NCI-H187 treated with DMSO at 0.1 percent for 48 hours (cell line): ENCODE measurements at regions not wholly inside any gene's neighbourhood (a gene's known extent, or its start where the extent isn't known, plus 50 kb on each side); places are given as distances from the start of the nearest gene placed in this dataset.

Experiments
- DNase-seq: peaks from one replicate; lab custom pipeline; 2025; lab: John Stamatoyannopoulos, UW

DNA sequence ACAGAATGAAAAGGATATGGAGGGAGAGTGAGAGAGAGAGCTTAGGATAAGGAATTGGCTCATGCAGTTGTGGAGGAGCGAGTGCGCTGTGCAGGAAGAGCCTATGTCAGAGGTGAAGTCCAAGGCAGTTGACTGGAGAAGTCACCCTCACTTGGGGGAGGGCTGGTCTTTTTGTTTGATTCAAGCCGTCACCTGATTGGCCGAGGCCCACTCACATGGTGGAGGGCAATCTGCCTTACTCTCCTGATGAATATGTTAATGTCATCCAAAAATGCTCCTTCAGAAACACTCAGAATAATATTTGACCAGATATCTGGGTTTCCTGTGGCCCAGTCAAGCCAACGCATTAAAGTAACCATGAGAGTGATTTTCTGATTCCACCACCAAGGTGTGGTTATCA lies 131.7 kb downstream of the KATNIP start:
- no peak for DNase-seq

DNA sequence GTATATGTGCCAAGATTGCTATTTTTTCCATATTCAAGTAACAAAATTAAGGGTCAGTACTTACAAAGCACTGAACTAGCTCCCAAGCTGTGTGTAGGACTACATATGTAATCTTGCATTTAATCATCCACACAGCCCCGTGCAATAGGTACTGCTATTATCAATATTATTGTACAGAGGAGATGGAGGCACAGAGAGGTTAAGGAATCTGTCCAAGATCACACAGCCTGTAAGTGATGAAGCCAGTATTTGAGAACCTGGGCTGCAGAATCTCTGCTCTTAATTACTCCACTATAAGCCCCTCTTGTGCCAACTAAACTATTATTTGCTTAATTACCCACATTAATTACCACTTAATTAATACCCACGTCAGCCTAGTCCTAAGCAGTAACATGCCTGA lies 134.1 kb downstream of the KATNIP start:
- DNase-seq, result no peak

DNA sequence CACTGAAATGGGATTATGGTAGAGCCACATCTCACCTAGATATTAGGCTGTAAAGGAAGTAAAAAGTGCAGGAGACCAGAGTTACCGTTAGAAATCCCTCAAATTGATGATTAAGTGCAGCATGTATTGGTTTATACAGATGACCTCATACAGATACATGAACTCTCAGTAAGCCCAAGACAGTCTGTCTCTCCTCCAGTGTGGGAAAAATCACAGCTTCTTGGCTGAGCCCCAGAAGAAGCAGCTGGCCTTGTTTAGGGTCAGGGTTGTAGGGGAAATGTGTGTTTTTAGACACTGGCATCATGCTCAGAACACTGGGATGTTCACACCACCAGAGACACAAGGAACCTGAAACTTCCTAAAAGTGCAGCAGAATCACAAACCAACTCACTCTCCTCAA lies 135.9 kb downstream of the KATNIP start:
- DNase-seq, result no peak

DNA sequence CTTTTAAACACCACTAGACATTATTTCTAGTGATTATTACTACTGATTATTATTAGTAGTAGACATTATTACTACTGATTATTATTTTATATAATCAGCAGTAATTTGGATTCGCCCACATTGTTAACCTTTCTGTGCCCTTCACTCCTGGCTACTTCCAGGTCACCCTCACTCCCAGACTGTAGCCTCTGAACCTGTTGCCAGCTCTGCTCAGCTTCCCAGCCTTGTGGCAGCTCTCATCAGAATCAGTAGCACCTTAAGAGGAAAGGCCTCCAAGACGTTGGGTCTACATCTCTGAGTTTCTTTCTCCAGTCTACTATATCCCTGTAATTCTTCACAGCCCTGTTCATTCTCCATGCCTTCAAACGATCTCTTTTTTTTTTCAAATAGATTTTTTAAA lies 137.0 kb downstream of the KATNIP start:
- DNase-seq, result no peak

DNA sequence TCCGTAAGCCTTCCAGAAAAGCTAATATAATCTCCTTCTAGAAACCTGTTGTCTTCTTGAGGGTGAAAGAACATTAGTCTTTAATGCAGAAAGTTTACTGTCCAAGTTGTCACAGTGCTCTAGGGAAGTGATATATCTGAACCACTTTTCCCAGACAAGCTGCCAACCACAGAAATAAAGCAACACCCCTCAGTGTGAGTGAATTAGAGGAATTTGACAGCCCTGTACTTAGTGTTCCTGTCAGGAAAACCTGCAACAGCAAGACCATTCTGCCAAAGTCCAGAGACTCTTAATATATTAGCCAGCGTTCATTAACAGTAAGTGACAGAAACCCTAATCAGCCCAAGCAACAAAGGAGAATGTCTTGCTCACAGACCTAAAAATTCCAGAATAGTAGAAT lies 137.7 kb downstream of the KATNIP start:
- no peak for DNase-seq

DNA sequence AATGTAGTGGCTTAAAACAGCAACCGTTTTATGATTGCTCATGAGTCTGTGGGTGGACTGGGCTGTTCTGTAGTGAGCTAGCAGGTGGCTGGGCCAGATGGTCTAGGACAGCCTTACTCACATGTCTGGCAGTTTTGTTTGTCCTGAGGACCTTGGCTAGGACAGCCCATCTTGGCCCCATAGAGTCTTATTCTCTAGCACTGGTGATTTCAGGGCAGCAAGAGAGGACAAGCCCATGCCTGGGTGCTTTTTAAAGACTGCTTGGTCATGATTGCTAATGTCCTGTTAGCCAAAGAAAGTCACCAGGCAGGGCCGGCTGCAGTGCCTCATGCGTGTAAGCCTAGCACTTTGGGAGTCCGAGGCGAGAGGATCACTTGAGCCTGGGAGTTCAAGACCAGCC lies 139.8 kb downstream of the KATNIP start:
- DNase-seq, result no peak

DNA sequence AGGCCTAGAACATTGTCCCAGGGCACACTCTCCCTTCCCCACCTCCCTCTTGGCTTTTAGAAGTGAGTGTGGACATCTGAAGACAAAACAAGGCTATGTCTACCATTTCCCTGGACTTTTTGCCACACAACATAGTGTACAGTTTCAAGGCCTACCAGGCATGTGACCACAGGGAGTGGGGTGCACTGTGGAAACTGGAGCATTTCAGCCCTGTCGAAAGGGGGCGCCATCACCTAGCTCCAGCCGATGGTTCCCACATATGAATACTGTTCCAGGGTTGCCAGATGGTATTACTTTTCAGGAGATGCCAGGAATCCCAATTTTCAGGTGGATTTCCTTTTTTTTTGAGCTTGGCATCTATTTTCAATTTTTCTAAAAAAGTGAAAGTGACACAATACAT lies 140.7 kb downstream of the KATNIP start:
- no peak for DNase-seq

DNA sequence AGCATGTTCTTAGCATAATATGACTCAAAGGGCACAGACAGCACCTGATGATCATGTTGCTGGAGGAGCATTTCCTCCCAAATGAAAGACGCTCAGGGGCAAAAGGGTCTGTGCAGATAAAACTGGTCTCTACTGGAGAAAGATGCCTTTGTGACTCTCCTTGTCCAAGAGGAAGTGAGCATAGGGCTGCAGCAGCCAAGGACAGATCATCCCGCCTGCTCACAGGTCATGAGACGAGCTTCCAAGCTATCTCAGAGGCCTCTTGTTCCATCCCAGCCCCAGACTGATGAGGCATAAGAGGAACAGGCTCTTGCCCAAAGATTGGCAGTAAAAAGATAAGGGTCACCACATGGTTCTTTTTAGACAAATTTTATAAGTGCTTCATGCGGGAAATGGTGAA lies 141.8 kb downstream of the KATNIP start:
- DNase-seq, result no peak

DNA sequence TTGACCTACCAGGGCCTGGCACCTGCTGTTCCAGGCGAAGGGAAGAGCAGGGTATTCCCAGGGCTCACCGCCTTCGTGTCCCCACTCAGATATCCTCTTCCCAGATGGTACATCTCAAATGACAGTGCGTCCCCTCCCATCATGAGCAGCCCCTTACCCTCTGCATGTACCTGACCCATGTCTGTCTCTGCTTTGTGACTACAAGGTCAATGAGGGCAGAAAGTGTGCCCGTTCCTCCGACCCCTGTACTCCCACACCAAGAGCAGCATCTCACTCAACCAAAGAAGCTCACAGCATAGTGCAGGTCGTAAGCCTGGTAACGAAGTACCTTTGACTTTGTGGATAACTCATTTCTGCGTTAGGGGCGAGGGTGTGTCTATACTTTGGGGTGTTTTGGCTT lies 142.6 kb downstream of the KATNIP start:
- no peak for DNase-seq

DNA sequence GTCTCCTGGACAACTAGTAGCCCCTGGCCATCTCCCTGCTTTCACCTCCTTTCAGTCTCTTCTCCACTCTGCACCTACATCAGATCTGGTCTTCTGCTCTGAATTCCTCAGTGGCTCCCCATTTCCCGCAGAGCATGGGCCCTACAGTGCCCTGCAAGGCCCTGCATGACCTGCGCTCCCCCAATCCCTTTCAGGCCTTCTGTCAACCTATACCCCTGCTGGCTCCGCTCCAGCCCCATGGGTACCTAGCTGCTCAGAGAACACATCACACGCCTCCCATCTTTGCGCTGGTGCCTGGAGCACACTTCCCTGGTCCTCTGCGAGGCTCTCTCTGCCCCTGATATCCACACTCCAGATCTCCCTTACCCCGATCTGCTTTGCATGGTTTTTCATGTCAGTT lies 145.2 kb downstream of the KATNIP start:
- DNase-seq, result no peak

DNA sequence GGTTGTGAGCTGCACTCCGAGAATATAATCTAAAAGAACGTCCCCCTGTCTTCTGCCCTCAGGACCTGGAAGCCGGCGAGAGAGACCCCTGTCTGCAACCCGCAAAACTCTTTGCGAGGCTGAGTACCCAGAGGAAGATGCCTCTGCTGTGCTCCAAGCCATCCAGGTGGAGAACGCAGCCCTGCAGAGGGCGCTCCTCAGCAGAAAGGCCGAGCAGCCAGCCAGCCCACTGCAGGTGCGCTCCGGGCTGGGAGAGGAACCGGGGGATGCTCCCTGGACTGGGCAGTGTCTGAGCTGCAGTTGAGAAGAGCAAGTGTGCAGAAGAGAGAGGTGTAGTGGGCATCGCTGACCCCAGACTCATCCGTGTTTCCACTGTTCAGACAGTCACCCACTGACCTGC lies 148.3 kb downstream of the KATNIP start:
- DNase-seq, result no peak

DNA sequence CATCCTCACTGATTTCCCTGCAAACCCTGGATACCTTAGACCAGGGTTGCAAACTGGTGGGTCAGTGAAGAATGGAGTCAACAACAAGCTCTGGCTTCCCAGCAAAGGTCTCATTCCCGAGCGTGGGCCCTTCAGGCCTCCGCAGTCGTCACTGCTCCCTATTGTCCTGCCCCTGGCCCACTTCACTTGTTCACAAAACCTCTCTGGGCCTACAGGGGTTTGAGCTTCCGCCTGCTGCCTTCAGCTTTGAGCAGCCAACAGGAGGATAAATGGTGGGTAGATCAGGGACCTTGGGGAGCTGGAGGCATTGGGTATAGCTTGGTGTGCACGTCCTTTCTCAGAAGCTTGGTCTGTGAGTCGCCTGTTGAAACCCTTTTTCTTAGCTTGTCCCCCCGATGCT lies 148.8 kb downstream of the KATNIP start:
- DNase-seq, result no peak

DNA sequence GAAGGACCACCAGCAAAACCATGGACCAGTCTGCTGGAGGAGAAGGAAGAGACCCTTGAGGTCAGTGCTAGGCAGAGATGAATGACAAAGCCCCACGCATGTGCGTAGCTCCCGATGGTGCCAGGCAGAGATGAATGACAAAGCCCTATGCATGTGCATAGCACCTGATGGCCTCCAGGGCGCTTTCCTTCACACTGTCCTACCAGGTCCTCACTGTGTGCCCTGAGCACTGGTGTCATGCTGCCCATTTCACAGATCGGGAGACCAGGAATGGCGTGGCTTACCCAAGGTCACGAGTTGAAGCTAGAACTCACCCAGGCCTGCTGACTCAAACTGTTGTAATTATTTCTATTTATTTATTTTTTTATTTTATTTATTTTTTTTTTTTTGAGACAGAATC lies 149.6 kb downstream of the KATNIP start:
- no peak for DNase-seq

DNA sequence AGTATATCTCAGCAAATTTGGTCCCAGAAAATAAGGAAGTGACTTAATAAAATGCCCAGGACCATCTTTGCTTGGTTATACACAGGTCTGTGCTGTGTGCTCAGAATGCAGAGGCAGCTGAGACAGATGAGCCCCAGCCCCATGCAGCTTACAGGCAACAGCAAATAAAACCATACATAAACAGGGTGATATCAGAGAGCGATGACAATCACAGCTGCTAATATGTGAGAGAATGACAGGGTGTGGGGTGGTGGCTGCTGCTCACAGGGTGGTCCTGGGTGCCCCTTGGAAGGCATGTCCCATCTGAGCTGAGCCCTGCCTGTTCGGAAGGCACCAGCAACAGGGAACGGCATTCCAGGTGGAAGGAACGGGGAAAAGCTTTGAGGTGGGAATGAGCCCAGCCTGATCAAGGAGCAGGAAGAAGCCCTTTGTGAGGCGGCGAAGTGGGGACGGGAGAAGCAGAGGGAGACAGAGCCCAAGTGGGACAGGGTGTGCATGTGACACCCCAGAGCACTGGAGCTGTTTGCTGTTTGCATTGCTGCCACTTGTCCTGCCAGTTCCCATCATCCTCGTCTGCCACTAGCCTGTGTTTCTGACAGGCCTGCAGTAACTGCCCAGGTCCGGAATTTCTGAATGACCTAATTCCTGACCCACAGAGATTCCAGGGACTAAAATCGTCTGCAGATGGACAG lies 150.5 kb downstream of the KATNIP start:
- DNase-seq, result no peak

DNA sequence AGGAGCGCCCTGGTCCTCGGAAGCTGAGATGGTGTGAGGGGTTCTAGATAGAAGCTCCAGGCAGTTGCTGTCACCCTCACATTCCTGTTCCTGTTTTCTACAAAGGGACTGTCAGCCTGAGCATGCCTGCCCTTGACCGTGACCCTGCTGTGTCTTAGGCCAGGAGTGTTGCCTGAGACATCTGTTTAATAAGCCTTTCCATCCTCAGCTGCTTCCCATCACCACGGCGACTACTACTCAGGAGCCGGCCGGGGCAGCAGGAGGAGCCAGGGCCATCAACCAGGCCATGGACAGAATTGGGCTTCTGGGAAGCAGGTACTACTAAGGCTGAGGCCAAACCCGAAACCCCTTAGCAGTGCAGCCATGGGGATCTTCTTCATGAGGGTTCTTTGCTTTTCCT lies 151.4 kb downstream of the KATNIP start:
- no peak for DNase-seq

DNA sequence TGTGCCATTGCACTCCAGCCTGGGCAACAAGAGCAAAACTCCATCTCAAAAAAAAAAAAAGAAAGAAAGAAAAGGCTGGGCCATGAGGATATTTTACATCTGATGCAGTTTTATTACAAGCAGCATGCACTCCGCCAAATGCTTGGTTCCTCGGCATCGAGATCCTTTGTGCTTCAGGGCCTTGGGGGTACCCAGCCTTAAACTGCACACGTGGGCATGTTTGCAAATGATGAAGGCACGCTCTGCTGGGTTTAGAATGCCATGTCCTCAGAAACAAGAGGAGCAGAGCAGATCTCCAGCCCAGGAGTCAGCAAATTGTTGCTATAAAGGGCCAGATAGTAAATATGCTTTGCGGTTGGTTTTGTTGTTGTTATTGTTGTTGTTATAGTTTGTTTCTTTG lies 153.2 kb downstream of the KATNIP start:
- no peak for DNase-seq

DNA sequence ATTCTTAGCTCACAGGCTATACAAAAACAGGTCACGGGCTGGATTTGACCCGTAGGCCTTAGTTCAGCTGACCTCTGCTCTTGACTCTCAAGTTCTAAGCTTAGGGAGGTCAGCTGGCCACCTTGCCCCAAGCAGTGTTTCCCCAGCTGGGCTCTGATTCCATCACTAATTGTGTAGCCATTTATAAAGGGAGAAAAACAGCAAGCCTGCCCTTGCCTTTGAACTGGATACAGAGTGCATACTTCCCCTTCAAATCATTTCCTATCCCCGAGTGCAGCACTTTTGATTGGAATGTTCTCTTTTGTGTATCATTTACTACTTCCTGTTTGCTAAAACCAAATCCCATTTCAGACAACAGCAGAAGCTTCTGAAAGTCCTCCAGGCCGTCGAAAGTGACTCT lies 153.6 kb downstream of the KATNIP start:
- DNase-seq, result no peak

DNA sequence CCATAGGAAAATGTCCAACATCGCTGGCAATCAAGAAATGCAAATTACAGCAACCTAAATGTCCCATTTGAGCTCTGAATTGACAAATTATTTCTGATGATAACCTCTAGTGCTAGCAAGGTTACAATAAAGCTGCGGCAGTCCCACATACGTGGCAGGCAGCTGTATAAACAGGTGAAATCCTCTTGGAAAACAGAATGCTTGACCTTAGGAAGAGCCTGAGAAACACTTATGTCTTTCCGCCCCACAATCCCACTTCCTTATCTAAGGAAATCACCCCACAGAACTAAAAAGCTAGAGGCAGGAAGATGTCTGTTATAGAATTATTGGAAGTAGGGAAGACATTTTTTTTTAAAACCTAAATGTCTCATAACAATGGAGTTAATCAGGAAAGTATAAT lies 154.3 kb downstream of the KATNIP start:
- DNase-seq, result no peak

DNA sequence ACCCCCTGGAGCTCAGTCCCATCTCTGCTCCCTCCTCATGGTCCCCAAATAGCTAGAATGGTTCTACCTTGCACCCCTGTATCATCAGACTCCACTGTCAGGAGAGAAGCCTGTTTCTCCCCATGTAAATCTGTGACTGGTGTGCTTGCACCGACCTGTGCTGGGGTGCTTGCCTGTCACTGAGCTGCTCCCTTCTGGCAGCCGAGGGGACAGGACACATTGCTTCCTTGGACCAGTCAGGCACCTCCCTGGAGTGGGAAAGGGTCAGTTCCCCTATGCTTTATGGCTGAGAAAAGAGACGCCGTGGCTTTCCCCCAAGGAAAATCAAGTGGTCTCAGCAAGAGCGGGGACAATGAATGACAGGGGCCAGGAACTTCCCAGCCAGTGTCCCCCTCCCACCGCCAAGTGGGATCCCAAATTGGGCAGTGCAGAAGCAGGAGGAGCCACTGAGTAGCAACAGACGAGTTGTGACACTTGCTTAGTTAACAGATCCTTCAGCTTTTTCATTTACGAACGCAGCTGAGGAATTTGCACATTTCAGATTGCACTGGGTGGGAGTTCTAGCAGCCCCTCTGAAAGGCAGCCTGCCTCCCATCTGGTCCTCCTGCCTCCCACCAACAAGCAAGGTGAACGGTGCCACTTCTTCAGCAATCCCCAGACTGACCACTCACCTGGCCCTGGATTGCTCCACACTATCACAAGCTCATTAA lies 156.4 kb downstream of the KATNIP start:
- DNase-seq, result no peak

DNA sequence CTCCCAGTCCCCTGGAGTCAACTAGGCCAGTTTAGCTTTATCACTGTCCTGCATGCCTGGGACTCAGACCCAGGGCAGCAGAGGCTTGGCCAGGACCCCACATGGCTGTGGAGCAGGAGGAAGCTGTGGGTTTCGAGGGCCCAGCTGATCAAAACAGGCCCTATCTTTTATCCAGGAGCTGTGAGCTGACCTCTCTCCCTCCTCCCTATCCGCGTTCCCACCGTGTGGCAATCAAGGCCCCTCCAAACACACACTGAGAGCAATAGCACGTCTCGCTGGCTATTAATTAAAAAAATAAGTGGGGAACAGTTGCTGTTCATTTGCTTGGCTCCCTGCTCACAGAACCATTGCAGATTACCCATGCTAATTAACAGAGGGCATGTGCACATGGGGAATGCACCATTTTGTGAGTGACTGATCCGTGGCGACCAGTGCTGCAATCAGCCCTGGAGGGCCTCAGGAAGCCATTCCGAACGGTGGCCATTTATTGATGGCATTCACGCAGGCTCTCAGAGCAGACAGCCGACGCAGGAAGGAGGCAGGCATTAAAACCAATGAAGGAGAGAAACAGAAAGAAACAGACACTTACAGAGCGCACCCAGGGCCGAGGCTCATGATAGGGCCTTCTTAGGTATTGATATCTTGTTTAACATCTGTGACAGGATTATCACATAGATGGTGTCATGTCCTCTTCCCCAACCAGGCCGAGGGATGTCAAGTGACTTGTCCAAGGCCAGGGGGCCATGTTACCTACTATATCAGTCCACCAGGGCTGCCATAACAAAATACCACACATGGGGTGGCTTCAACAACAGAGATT lies 157.1 kb downstream of the KATNIP start:
- no peak for DNase-seq

DNA sequence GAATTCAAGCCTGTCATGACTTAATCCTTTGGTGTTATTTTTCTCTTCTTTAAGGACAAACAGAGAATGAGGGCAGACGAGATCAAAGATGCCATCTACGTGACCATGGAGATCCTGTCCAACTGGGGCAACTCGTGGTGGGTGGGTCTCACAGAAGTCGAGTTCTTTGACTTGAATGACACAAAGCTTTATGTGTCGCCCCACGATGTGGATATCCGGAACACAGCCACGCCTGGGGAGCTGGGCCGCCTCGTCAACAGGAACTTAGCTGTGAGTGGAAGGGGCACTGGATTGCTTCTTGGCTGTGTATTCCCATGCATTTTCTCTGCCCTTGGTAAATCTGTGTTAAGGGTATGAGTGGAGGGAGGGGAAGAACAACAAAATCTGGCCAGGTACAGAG lies 158.7 kb downstream of the KATNIP start:
- DNase-seq, result no peak

DNA sequence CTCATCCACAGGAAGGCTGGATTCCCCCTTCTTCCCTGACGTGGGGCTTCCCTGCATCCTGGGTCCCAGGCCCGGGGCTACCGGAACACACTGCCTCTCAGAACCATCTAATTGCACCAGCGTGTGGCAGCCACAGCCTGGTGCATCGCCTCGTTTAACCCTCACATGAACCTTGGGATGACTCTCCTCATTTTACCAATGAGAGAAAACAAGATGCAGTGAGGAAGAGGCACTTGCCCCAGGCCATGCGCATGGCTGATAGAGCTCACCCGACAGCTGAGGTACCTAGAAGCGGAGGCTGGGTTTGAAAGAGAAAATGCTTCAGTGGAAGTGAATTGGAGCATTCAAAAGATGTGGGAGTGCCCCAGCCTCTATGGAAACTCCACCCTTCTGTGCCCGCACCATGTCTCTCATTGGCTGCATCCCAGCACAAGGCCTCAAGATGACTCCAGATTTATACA lies 162.3 kb downstream of the KATNIP start:
- DNase-seq, result no peak

DNA sequence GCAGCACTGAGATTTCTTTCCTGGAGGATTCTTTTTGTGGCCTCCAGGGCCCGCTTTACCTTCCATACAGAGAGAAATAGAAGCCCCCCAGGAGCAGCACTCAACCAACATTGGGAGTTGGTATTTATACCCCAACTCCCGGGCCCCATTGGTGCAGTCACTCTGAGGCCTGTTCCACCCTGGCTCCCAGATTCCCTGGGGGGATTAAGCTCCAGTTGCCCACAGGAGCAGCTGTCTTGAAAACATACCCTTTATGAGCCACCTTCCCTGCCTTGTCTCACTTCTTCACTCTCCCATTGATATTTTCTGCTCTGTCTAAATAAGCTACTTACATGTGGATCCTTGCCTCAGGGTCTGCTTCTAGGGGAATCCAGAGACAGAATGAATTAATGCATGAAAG lies 167.8 kb downstream of the KATNIP start:
- DNase-seq, result no peak
